PFSK-1 (cell line): ENCODE measurements at regions not wholly inside any gene's neighbourhood (a gene's known extent, or its start where the extent isn't known, plus 50 kb on each side); places are given as distances from the start of the nearest gene placed in this dataset.

Experiments used
- FOXP2 ChIP-seq: optimal IDR thresholded peaks from 2 replicates; pipeline ENCODE3; 2011; ENCODE audit warnings: borderline replicate concordance, control low read depth, inconsistent platforms; ENCODE audit not compliant: insufficient read depth; ENCODE audit errors: extremely low read length, extremely low read depth
- POLR2AphosphoS5 ChIP-seq: IDR thresholded peaks from 2 replicates; pipeline ENCODE4 v1.6.1; 2012; ENCODE audit warnings: low read depth, mild to moderate bottlenecking, control low read depth, low read length, moderate library complexity
- TAF1 ChIP-seq: IDR thresholded peaks from 2 replicates; pipeline ENCODE4 v1.6.1; 2012; ENCODE audit warnings: low read length, control low read depth, borderline replicate concordance; ENCODE audit not compliant: insufficient read depth

- no peak for TF ChIP-seq POLR2AphosphoS5
- TF ChIP-seq FOXP2: no peak
- TF ChIP-seq TAF1: no peak
These were observed 307.2 kb downstream of the SNX13 start for GRCh38 chr7:17633067-17633466.
